CD14-positive monocyte (primary cell): ENCODE measurements at regions not wholly inside any gene's neighbourhood (a gene's known extent, or its start where the extent isn't known, plus 50 kb on each side); places are given as distances from the start of the nearest gene placed in this dataset.

Experiments used
- DNase-seq, 3 donors: peaks; one replicate each; pipeline ENCODE4 v3.0.0-alpha.2; 2011 to 2022
- H2AFZ ChIP-seq: 2 replicates; pipeline ENCODE4 v1.6.0; 2012; ENCODE audit warnings: mild to moderate bottlenecking, low read depth, low read length, inconsistent platforms; ENCODE audit not compliant: insufficient read depth, poor library complexity, severe bottlenecking
- H3K27ac ChIP-seq, 2 donors: 1 replicate in 1 of 2; 2 replicates in 1 of 2; pipeline ENCODE4 v1.5.1; 2012 to 2013; ENCODE audit warnings: low read length in 2 of 2, control low read depth in 1 of 2, inconsistent platforms in 1 of 2, low read depth in 1 of 2, mild to moderate bottlenecking in 1 of 2
- H3K27me3 ChIP-seq, 2 donors: one replicate each; pipeline versions ENCODE4 v1.6.0 to v1.6.1; 2011 to 2013; ENCODE audit warnings: low read length in 2 of 2; ENCODE audit not compliant: control insufficient read depth in 2 of 2, insufficient read depth in 2 of 2
- H3K36me3 ChIP-seq, 2 donors: replicated peaks in 1 of 2; 1 replicate in 1 of 2; 2 replicates in 1 of 2; pipeline versions ENCODE4 v1.5.1 to v1.6.1; 2012 to 2013; ENCODE audit warnings: low read length in 2 of 2, control low read depth in 1 of 2, inconsistent platforms in 1 of 2, mild to moderate bottlenecking in 1 of 2; ENCODE audit not compliant: insufficient read depth in 2 of 2, control insufficient read depth in 1 of 2
- H3K4me1 ChIP-seq, 2 donors: 1 replicate in 1 of 2; 2 replicates in 1 of 2; pipeline versions ENCODE4 v1.5.1 to v1.6.1; 2012 to 2013; ENCODE audit warnings: low read length in 2 of 2, control low read depth in 1 of 2, inconsistent platforms in 1 of 2, mild to moderate bottlenecking in 1 of 2, moderate library complexity in 1 of 2; ENCODE audit not compliant: insufficient read depth in 2 of 2, control insufficient read depth in 1 of 2
- H3K4me2 ChIP-seq: replicated peaks from 2 replicates; pipeline ENCODE3; 2012; ENCODE audit warnings: low read length, moderate library complexity, mild to moderate bottlenecking; ENCODE audit not compliant: poor library complexity, severe bottlenecking; ENCODE audit errors: extremely low read depth
- H3K4me3 ChIP-seq, 3 experiments: fragments of 200-600 bp in 1 of 3; sonication (generic) in 1 of 3; replicated peaks in 1 of 3; 1 replicate in 2 of 3; 2 replicates in 1 of 3; pipeline ENCODE4 v1.5.1; 2011 to 2013; ENCODE audit warnings: low read length in 3 of 3, mild to moderate bottlenecking in 3 of 3, control low read depth in 2 of 3, low read depth in 2 of 3, inconsistent platforms in 1 of 3, moderate library complexity in 1 of 3
- H3K79me2 ChIP-seq: 2 replicates; pipeline ENCODE4 v1.6.0; 2012; ENCODE audit warnings: mild to moderate bottlenecking, control low read depth, inconsistent platforms, low read length, moderate library complexity; ENCODE audit not compliant: insufficient read depth
- H3K9ac ChIP-seq: 2 replicates; pipeline ENCODE4 v1.6.0; 2017; ENCODE audit warnings: low read length, mild to moderate bottlenecking; ENCODE audit not compliant: insufficient read depth, poor library complexity, severe bottlenecking
- H3K9me3 ChIP-seq, 2 donors: replicated peaks in 1 of 2; 1 replicate in 1 of 2; 2 replicates in 1 of 2; pipeline versions ENCODE4 v1.5.1 to v1.6.1; 2012 to 2013; ENCODE audit warnings: low read length in 2 of 2, control low read depth in 1 of 2; ENCODE audit not compliant: control insufficient read depth in 1 of 2, insufficient read depth in 1 of 2
- H4K20me1 ChIP-seq: 2 replicates; pipeline ENCODE4 v1.6.0; 2012; ENCODE audit warnings: mild to moderate bottlenecking, low read length, control low read depth, moderate library complexity; ENCODE audit not compliant: insufficient read depth
- H3K27ac Mint-ChIP-seq, 7 donors: one replicate each; pipeline ENCODE4 v1.8.0; 2020; ENCODE audit warnings: mild to moderate bottlenecking in 7 of 7, mixed read lengths in 7 of 7, moderate library complexity in 6 of 7, inconsistent platforms in 2 of 7
- H3K27me3 Mint-ChIP-seq, 3 donors: one replicate each; pipeline ENCODE4 v1.8.0; 2021 to 2022; ENCODE audit warnings: low read depth in 3 of 3, mild to moderate bottlenecking in 3 of 3, mixed read lengths in 3 of 3, moderate library complexity in 3 of 3, inconsistent platforms in 1 of 3
- H3K36me3 Mint-ChIP-seq, 2 donors: one replicate each; pipeline ENCODE4 v1.8.0; 2020; ENCODE audit warnings: mixed read lengths in 2 of 2, inconsistent platforms in 1 of 2, mild to moderate bottlenecking in 1 of 2
- H3K4me1 Mint-ChIP-seq: one replicate; pipeline ENCODE4 v1.8.0; 2020; ENCODE audit warnings: mild to moderate bottlenecking, mixed read lengths
- H3K4me3 Mint-ChIP-seq, 2 donors: one replicate each; pipeline ENCODE4 v1.8.0; 2020; ENCODE audit warnings: mild to moderate bottlenecking in 2 of 2, mixed read lengths in 2 of 2, moderate library complexity in 1 of 2
- H3K9me3 Mint-ChIP-seq, 7 donors: one replicate each; pipeline ENCODE4 v1.8.0; 2020 to 2022; ENCODE audit warnings: mixed read lengths in 7 of 7, mild to moderate bottlenecking in 6 of 7, moderate library complexity in 6 of 7, inconsistent platforms in 2 of 7
- CTCF ChIP-seq: fragments of 200-600 bp; IDR thresholded peaks from one replicate; pipeline ENCODE4 v1.8.0; 2022; ENCODE audit warnings: antibody characterized with exemption, mild to moderate bottlenecking
- WGBS: methylation state at CpG from one replicate; pipeline ENCODE4 v1.1.5; 2013; ENCODE audit warnings: missing lambda C conversion rate; ENCODE audit not compliant: insufficient coverage; 5-methylcytosine and 5-hydroxymethylcytosine counted together
- intact Hi-C, 2 donors: fragments of 100-400 bp; cut with micrococcal nuclease; formaldehyde crosslinking; loops; one replicate each; pipeline versions ENCODE4 v1.15.0 to v1.15.1; 2023

GRCh38 chr2:66920415-66920814 lies 476.7 kb upstream of the ETAA1 start:
- no peak for TF ChIP-seq CTCF
- Mint-ChIP-seq H3K36me3 (no peaks in the 10 kb centered on the region), H3K27ac (no peak overlapping the region), H3K4me3 (no peak overlapping the region), H3K9me3 (peaks cover 0 to 3% (median 0%) of the 10 kb centered on the region in 7 donors), H3K4me1 (peaks cover 2% of the 10 kb centered on the region), H3K27me3 (peaks cover 0 to 4% (median 0%) of the 10 kb centered on the region in 3 donors)
- WGBS, result 83% methylated on average over 1 of the region's 2 CpGs
- intact Hi-C loops, result no loop called here
- Histone ChIP-seq H3K27me3 (no peaks in the 10 kb centered on the region), H2AFZ (no peak overlapping the region), H4K20me1 (no peaks in the 10 kb centered on the region), H3K9me3 (no peaks in the 10 kb centered on the region), H3K9ac (no peak overlapping the region), H3K79me2 (no peaks in the 10 kb centered on the region), H3K4me2 (no peak overlapping the region), H3K4me1 (no peaks in the 10 kb centered on the region), H3K27ac (no peak overlapping the region), H3K4me3 (no peak overlapping the region), H3K36me3 (no peaks in the 10 kb centered on the region)
- no peak for DNase-seq

GRCh38 chr2:66925128-66925527 lies 472.0 kb upstream of the ETAA1 start:
- H3K4me2 ChIP-seq, result no peak overlapping the region
- 100% methylated on average over 1 of the region's 1 CpG for WGBS
- no peak for DNase-seq
- no peak overlapping the region for H3K4me3 ChIP-seq
- Mint-ChIP-seq H3K27ac (no peak overlapping the region), H3K27me3 (no peaks in the 10 kb centered on the region), H3K9me3 (peaks cover 0 to 2% (median 0%) of the 10 kb centered on the region in 7 donors), H3K36me3 (no peaks in the 10 kb centered on the region), H3K4me3 (no peak overlapping the region), H3K4me1 (no peaks in the 10 kb centered on the region)
- intact Hi-C loops, result no loop called here
- H4K20me1 ChIP-seq, result no peaks in the 10 kb centered on the region
- TF ChIP-seq CTCF, result no peak
- H3K9me3 ChIP-seq, result no peaks in the 10 kb centered on the region
- H3K27me3 ChIP-seq, result no peaks in the 10 kb centered on the region
- H3K79me2 ChIP-seq, result no peaks in the 10 kb centered on the region
- H3K36me3 ChIP-seq, result no peaks in the 10 kb centered on the region
- H2AFZ ChIP-seq, result no peak overlapping the region
- H3K4me1 ChIP-seq, result no peaks in the 10 kb centered on the region
- no peak overlapping the region for H3K9ac ChIP-seq
- H3K27ac ChIP-seq, result no peak overlapping the region
